ENCODE measurements at regions not wholly inside any gene's neighbourhood (a gene's known extent, or its start where the extent isn't known, plus 50 kb on each side); places are given as distances from the start of the nearest gene placed in this dataset.

GRCh38 chr6:11298651-11299420 lies 66.4 kb upstream of the NEDD9 start (continued):
- TF ChIP-seq CSRNP2 (CRISPR knock-in tag; conservative IDR thresholded peaks at IDR 0.05; ENCODE audit: low read depth) (no peak), GABPA (IDR thresholded peaks at IDR 0.05; ENCODE audit: low read depth, low read length) (no peak), GABPA (CRISPR knock-in tag; IDR thresholded peaks at IDR 0.05; ENCODE audit: low read depth) (peak; percentile 70), NFATC3 (CRISPR knock-in tag; IDR thresholded peaks at IDR 0.05) (no peak), TEF (CRISPR knock-in tag; IDR thresholded peaks at IDR 0.05) (peak; percentile 63; the same call in 1 of the 2 replicates), ZNF260 (CRISPR knock-in tag; IDR thresholded peaks at IDR 0.05; ENCODE audit: borderline replicate concordance, low read depth) (no peak), SMC3 (IDR thresholded peaks at IDR 0.05; ENCODE audit: low read length) (no peak; the same call in 1 of the 2 replicates), SOX6 (IDR thresholded peaks at IDR 0.05) (no peak), SOX6 (CRISPR knock-in tag; IDR thresholded peaks at IDR 0.05) (peak; percentile 99), ZFP41 (CRISPR knock-in tag; IDR thresholded peaks at IDR 0.05; ENCODE audit: borderline replicate concordance) (0 out of 2 replicates have a peak, but pooled peaks have one; percentile 85), KDM1A (CRISPR knock-in tag; IDR thresholded peaks at IDR 0.05) (no peak; the same call in 1 of the 2 replicates), SAFB2 (CRISPR knock-in tag; IDR thresholded peaks at IDR 0.05; ENCODE audit: borderline replicate concordance, low read depth) (no peak; the same call in 1 of the 2 replicates), SRY (CRISPR knock-in tag; IDR thresholded peaks at IDR 0.05) (peak; percentile 92; the same call in 1 of the 2 replicates), ZNF12 (CRISPR knock-in tag; IDR thresholded peaks at IDR 0.05) (peak; percentile 89), BHLHE40 (IDR thresholded peaks at IDR 0.05; ENCODE audit: low read length) (peak; percentile 45; the same call in 1 of the 2 replicates), POLR2AphosphoS2 (IDR thresholded peaks at IDR 0.05; ENCODE audit: low read depth, low read length) (no peak), ZNF839 (CRISPR knock-in tag; IDR thresholded peaks at IDR 0.05; ENCODE audit: borderline replicate concordance) (peak; percentile 78; the same call in 1 of the 2 replicates), ZNF619 (CRISPR knock-in tag; IDR thresholded peaks at IDR 0.05) (peak; percentile 93), ZNF75D (CRISPR knock-in tag; IDR thresholded peaks at IDR 0.05; ENCODE audit: borderline replicate concordance) (no peak), SMYD3 (CRISPR knock-in tag; IDR thresholded peaks at IDR 0.05) (peak; percentile 62), ZNF589 (CRISPR knock-in tag; conservative IDR thresholded peaks at IDR 0.05) (peak; percentile 90; the same call in 1 of the 2 replicates), RXRA (CRISPR knock-in tag; IDR thresholded peaks at IDR 0.05) (peak; percentile 90)
- TF ChIP-seq, protein P1, sequence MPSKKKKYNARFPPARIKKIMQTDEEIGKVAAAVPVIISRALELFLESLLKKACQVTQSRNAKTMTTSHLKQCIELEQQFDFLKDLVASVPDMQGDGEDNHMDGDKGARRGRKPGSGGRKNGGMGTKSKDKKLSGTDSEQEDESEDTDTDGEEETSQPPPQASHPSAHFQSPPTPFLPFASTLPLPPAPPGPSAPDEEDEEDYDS (CRISPR knock-in tag; IDR thresholded peaks at IDR 0.05), result peak; percentile 88
- TF ChIP-seq, protein P2, sequence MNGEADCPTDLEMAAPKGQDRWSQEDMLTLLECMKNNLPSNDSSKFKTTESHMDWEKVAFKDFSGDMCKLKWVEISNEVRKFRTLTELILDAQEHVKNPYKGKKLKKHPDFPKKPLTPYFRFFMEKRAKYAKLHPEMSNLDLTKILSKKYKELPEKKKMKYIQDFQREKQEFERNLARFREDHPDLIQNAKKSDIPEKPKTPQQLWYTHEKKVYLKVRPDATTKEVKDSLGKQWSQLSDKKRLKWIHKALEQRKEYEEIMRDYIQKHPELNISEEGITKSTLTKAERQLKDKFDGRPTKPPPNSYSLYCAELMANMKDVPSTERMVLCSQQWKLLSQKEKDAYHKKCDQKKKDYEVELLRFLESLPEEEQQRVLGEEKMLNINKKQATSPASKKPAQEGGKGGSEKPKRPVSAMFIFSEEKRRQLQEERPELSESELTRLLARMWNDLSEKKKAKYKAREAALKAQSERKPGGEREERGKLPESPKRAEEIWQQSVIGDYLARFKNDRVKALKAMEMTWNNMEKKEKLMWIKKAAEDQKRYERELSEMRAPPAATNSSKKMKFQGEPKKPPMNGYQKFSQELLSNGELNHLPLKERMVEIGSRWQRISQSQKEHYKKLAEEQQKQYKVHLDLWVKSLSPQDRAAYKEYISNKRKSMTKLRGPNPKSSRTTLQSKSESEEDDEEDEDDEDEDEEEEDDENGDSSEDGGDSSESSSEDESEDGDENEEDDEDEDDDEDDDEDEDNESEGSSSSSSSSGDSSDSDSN (CRISPR knock-in tag; IDR thresholded peaks at IDR 0.05), result peak; percentile 75
- TF ChIP-seq, protein P3, sequence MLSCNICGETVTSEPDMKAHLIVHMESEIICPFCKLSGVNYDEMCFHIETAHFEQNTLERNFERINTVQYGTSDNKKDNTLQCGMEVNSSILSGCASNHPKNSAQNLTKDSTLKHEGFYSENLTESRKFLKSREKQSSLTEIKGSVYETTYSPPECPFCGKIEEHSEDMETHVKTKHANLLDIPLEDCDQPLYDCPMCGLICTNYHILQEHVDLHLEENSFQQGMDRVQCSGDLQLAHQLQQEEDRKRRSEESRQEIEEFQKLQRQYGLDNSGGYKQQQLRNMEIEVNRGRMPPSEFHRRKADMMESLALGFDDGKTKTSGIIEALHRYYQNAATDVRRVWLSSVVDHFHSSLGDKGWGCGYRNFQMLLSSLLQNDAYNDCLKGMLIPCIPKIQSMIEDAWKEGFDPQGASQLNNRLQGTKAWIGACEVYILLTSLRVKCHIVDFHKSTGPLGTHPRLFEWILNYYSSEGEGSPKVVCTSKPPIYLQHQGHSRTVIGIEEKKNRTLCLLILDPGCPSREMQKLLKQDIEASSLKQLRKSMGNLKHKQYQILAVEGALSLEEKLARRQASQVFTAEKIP (CRISPR knock-in tag; IDR thresholded peaks at IDR 0.05; ENCODE audit: borderline replicate concordance), result no peak

All from HepG2 (cell line).